Mesenchymal stem cell (in vitro differentiated cells and primary cell): ENCODE measurements at regions not wholly inside any gene's neighbourhood (a gene's known extent, or its start where the extent isn't known, plus 50 kb on each side); places are given as distances from the start of the nearest gene placed in this dataset.
A peak's percentile ranks its signal among the peaks of the same experiment; 100 is the strongest.

ENCODE experiments used
- DNase-seq: peaks from one replicate; pipeline ENCODE4 v3.0.0-alpha.2; 2013
- H2AFZ ChIP-seq: one replicate; pipeline ENCODE4 v1.6.1; 2013; ENCODE audit warnings: low read depth, mild to moderate bottlenecking, control low read depth, inconsistent platforms, low read length, moderate library complexity
- H2AK5ac ChIP-seq: 2 replicates; pipeline ENCODE4 v1.6.1; 2013; ENCODE audit warnings: low read length, moderate library complexity, mild to moderate bottlenecking, inconsistent platforms; ENCODE audit not compliant: severe bottlenecking
- H2BK120ac ChIP-seq: one replicate; pipeline ENCODE4 v1.6.1; 2013; ENCODE audit warnings: low read depth, mild to moderate bottlenecking, inconsistent platforms, low read length, moderate library complexity
- H2BK12ac ChIP-seq, 2 experiments: one replicate each; pipeline ENCODE4 v1.6.1; 2013; ENCODE audit warnings: inconsistent platforms in 2 of 2, low read length in 2 of 2, mild to moderate bottlenecking in 2 of 2, moderate library complexity in 2 of 2, control low read depth in 1 of 2
- H2BK15ac ChIP-seq: one replicate; pipeline ENCODE4 v1.6.1; 2013; ENCODE audit warnings: mild to moderate bottlenecking, low read depth, inconsistent platforms; ENCODE audit not compliant: poor library complexity, severe bottlenecking
- H2BK5ac ChIP-seq: 2 replicates; pipeline ENCODE4 v1.6.1; 2013; ENCODE audit warnings: low read depth, mild to moderate bottlenecking, low read length, control low read depth, inconsistent platforms; ENCODE audit not compliant: poor library complexity, severe bottlenecking
- H3K14ac ChIP-seq, 2 experiments: one replicate each; pipeline ENCODE4 v1.6.1; 2013; ENCODE audit warnings: inconsistent platforms in 2 of 2, low read length in 2 of 2, control low read depth in 1 of 2, mild to moderate bottlenecking in 1 of 2, moderate library complexity in 1 of 2
- H3K18ac ChIP-seq, 2 experiments: one replicate each; pipeline ENCODE4 v1.6.1; 2013; ENCODE audit warnings: inconsistent platforms in 2 of 2, low read length in 2 of 2, control low read depth in 1 of 2, low read depth in 1 of 2, mild to moderate bottlenecking in 1 of 2
- H3K23ac ChIP-seq, 2 experiments: one replicate each; pipeline ENCODE4 v1.6.1; 2013; ENCODE audit warnings: inconsistent platforms in 2 of 2, low read length in 2 of 2, mild to moderate bottlenecking in 2 of 2, moderate library complexity in 2 of 2, control low read depth in 1 of 2
- H3K27ac ChIP-seq: 2 replicates; pipeline ENCODE4 v1.5.1; 2013; ENCODE audit warnings: mild to moderate bottlenecking, moderate library complexity, low read length, control low read depth, inconsistent platforms; ENCODE audit not compliant: poor library complexity, severe bottlenecking
- H3K27me3 ChIP-seq, 2 experiments: 2 replicates each; pipeline versions ENCODE4 v1.6.1 to v1.7.0; 2013; ENCODE audit warnings: low read length in 2 of 2, mild to moderate bottlenecking in 2 of 2, moderate library complexity in 2 of 2, control low read depth in 1 of 2, inconsistent platforms in 1 of 2; ENCODE audit not compliant: control insufficient read depth in 1 of 2, insufficient read depth in 1 of 2
- H3K36me3 ChIP-seq, 2 experiments: 2 replicates each; pipeline versions ENCODE4 v1.6.1 to v1.7.0; 2013; ENCODE audit warnings: low read length in 2 of 2, control low read depth in 1 of 2, inconsistent platforms in 1 of 2, low read depth in 1 of 2, mild to moderate bottlenecking in 1 of 2; ENCODE audit not compliant: insufficient read depth in 2 of 2, control insufficient read depth in 1 of 2
- H3K4ac ChIP-seq, 2 experiments: one replicate each; pipeline ENCODE4 v1.6.1; 2013; ENCODE audit warnings: inconsistent platforms in 2 of 2, low read length in 2 of 2, mild to moderate bottlenecking in 2 of 2, moderate library complexity in 2 of 2, control low read depth in 1 of 2, low read depth in 1 of 2
- H3K4me1 ChIP-seq: 2 replicates; pipeline ENCODE4 v1.6.1; 2013; ENCODE audit warnings: low read depth, low read length, control low read depth; ENCODE audit not compliant: control insufficient read depth, insufficient read depth
- H3K4me2 ChIP-seq: 2 replicates; pipeline ENCODE4 v1.6.1; 2013; ENCODE audit warnings: low read length, mild to moderate bottlenecking, inconsistent platforms; ENCODE audit not compliant: poor library complexity, severe bottlenecking
- H3K4me3 ChIP-seq, 2 experiments: 2 replicates each; pipeline versions ENCODE4 v1.5.1 to v1.7.0; 2013; ENCODE audit warnings: low read length in 2 of 2, mild to moderate bottlenecking in 2 of 2, control low read depth in 1 of 2, low read depth in 1 of 2; ENCODE audit not compliant: insufficient read depth in 1 of 2
- H3K79me1 ChIP-seq: replicated peaks from 2 replicates; pipeline ENCODE4 v1.6.1; 2013; ENCODE audit warnings: mild to moderate bottlenecking, control low read depth, low read length, inconsistent platforms; ENCODE audit not compliant: poor library complexity, severe bottlenecking
- H3K9ac ChIP-seq: 2 replicates; pipeline ENCODE4 v1.7.0; 2013; ENCODE audit warnings: mild to moderate bottlenecking, low read length, moderate library complexity
- H3K9me3 ChIP-seq: 2 replicates; pipeline ENCODE4 v1.7.0; 2013; ENCODE audit warnings: mild to moderate bottlenecking, low read length; ENCODE audit not compliant: control insufficient read depth
- H4K8ac ChIP-seq: one replicate; pipeline ENCODE4 v1.6.1; 2013; ENCODE audit warnings: inconsistent platforms, mild to moderate bottlenecking, low read length, moderate library complexity
- H4K91ac ChIP-seq: one replicate; pipeline ENCODE4 v1.6.1; 2013; ENCODE audit warnings: mild to moderate bottlenecking, low read length, inconsistent platforms
- WGBS: methylation state at CpG from one replicate; pipeline ENCODE4 v1.1.7; 2013; ENCODE audit warnings: mixed read lengths; 5-methylcytosine and 5-hydroxymethylcytosine counted together

DNA sequence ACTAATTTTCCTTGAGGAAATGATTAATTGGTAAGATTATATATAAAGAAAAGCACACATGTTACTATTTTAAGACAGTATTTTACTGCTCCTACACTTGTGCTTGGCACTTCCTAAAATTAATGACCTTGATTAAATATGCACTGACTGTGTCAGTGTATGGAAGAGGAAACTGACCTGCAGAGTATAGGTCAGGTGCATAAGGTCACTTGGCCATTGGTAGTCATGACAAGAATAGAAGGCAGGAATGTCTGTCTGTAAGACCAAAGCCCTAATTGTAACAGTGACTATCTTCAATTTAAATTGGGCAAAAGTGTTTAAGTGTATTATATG is 128.0 kb upstream of the KCNK2 start:
- H2BK12ac ChIP-seq = no peak overlapping the region

DNA sequence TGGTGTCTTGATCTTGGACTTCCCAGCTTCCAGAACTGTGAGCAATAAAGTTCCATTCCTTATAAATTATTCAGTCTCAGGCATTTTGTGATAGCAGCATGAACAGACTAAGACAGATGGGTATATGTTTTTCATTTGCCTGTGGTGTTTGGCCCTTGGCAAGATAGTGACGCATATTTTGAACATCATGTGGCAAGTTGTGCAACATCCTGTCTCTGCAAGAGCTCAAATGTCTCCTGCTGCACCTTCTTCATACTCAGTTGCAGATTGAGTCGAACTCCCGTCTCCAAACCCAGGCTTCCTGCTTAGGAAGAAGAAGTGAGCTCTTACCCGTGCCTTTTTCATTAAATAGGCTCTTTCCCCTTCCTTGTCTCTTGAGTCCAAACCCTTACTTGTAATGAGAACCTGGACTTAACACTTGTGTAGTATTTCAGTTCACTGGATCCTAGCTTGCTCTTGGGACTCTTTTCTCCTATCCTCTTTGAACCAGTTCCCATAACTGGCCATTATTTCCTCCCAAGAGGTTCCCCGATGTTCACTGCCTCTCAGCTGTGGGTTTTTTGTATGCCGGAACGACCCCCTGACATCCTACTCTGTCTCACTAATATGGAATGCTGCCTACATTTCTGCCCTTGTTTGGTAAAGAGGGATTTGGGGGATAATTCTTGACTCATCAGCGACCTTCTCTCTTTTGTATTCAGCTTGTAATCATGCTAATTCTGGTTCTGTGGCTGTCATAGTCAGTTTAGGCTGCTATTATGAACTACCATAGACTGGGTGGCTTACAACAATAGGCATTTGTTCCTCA is 125.0 kb upstream of the KCNK2 start:
- H3K4me1 ChIP-seq = peaks cover 1% of the 10 kb centered on the region
- H3K4ac ChIP-seq = peak overlapping the region; percentile 49 to 89

More for the DNA sequence above, 128.0 kb upstream of the KCNK2 start:
- no peaks in the 10 kb centered on the region for H3K79me1 ChIP-seq
- no peak for DNase-seq
- H3K9me3 ChIP-seq = peaks cover 6% of the 10 kb centered on the region
- H3K14ac ChIP-seq = no peak overlapping the region
- H3K4me2 ChIP-seq = no peak overlapping the region
- H3K27ac ChIP-seq = no peak overlapping the region
- H3K4me3 ChIP-seq = no peak overlapping the region
- H4K8ac ChIP-seq = no peak overlapping the region
- no peak overlapping the region for H2BK120ac ChIP-seq
- H3K36me3 ChIP-seq = no peaks in the 10 kb centered on the region
- no peak overlapping the region for H3K23ac ChIP-seq
- H2AFZ ChIP-seq = no peak overlapping the region
- H3K9ac ChIP-seq = no peak overlapping the region
- H2BK15ac ChIP-seq = no peak overlapping the region
- peaks cover 1% of the 10 kb centered on the region for H3K4me1 ChIP-seq
- H3K4ac ChIP-seq = no peak overlapping the region
- no peak overlapping the region for H3K18ac ChIP-seq
- no peak overlapping the region for H2BK5ac ChIP-seq
- no peak overlapping the region for H4K91ac ChIP-seq
- H2AK5ac ChIP-seq = no peak overlapping the region
- H3K27me3 ChIP-seq = no peaks in the 10 kb centered on the region

DNA sequence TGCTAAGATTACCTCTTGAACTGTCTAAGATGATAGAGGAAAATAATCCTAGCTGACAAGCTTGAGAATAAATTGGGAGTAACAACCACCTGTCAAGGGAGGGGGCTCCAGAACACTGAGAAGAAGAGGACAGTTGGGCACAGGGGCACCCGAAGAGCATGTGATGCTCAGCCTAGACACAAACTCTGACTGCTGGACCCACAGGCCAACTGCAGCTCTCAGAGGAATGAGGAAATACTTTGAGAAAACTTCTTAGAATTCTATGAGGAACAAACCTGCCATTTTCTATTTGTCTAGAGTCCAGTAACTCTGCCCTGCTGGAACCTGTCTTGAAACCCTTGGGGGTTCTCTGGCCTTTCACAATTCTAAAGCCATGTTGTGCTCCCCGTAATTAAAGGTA is 124.1 kb upstream of the KCNK2 start:
- peak overlapping the region; percentile 47 to 76 for H3K4ac ChIP-seq
- H3K79me1 ChIP-seq = no peaks in the 10 kb centered on the region
- no peak for DNase-seq
- H2BK120ac ChIP-seq = no peak overlapping the region
- peak overlapping the region; percentile 91 for H3K9ac ChIP-seq
- peak overlapping the region; percentile 64 for H4K91ac ChIP-seq
- no peaks in the 10 kb centered on the region for H3K27me3 ChIP-seq
- no peak overlapping the region for H3K27ac ChIP-seq
- no peak overlapping the region for H2BK15ac ChIP-seq
- WGBS = 100% methylated on average over 1 of the region's 2 CpGs
- no peak overlapping the region for H3K23ac ChIP-seq
- no peak overlapping the region for H3K14ac ChIP-seq
- no peaks in the 10 kb centered on the region for H3K36me3 ChIP-seq
- peak overlapping the region; percentile 51 to 80 for H2BK12ac ChIP-seq
- H3K4me3 ChIP-seq = peak overlapping the region in 1 of 2 experiments; percentile 53
- H2AK5ac ChIP-seq = no peak overlapping the region
- no peak overlapping the region for H3K4me2 ChIP-seq
- H2BK5ac ChIP-seq = peak overlapping the region; percentile 10
- H4K8ac ChIP-seq = peak overlapping the region; percentile 91
- H2AFZ ChIP-seq = no peak overlapping the region
- H3K18ac ChIP-seq = peak overlapping the region; percentile 45 to 61
- H3K4me1 ChIP-seq = peaks cover 1% of the 10 kb centered on the region
- peaks cover 15% of the 10 kb centered on the region for H3K9me3 ChIP-seq

More for the DNA sequence above, 125.0 kb upstream of the KCNK2 start:
- H3K79me1 ChIP-seq = no peaks in the 10 kb centered on the region
- H2BK15ac ChIP-seq = no peak overlapping the region
- no peaks in the 10 kb centered on the region for H3K27me3 ChIP-seq
- H3K23ac ChIP-seq = no peak overlapping the region
- H2BK5ac ChIP-seq = no peak overlapping the region
- no peak overlapping the region for H3K4me2 ChIP-seq
- H3K4me3 ChIP-seq = peak overlapping the region in 1 of 2 experiments; percentile 53
- H4K8ac ChIP-seq = peak overlapping the region; percentile 57
- no peak overlapping the region for H2AK5ac ChIP-seq
- H2BK120ac ChIP-seq = peak overlapping the region; percentile 81
- H3K18ac ChIP-seq = peak overlapping the region; percentile 61 to 84
- no peak overlapping the region for H2AFZ ChIP-seq
- peak; percentile 96 for DNase-seq
- H3K9ac ChIP-seq = peak overlapping the region; percentile 91
- peak overlapping the region; percentile 6 to 26 for H2BK12ac ChIP-seq
- peaks cover 15% of the 10 kb centered on the region for H3K9me3 ChIP-seq
- 12% methylated on average over 8 of the region's 8 CpGs for WGBS
- H3K27ac ChIP-seq = peak overlapping the region; percentile 42
- H3K36me3 ChIP-seq = no peaks in the 10 kb centered on the region
- H3K14ac ChIP-seq = no peak overlapping the region
- peak overlapping the region; percentile 19 for H4K91ac ChIP-seq

DNA sequence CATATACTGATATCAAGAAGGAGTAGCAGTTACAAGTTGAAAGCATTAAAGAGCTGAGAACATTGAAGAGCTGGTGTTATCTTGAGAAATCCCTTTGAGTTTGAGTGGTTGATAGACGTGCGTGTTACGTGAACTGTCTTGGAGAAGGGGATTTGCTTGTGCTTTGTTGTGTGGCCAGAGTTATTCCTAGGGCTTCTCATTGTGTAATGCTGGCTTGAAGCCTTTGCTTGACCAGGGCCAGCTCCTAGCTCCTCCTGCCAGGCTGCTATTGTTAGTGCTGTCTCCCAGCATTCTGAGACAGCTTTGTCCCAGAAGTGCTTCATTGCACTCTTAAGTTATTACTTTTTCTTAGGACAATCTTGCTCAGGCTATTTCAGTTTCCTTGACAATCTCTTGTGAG is 116.2 kb upstream of the KCNK2 start:
- 95% methylated on average over 3 of the region's 3 CpGs for WGBS
- no peak overlapping the region for H3K23ac ChIP-seq
- peak overlapping the region in 1 of 2 experiments; percentile 54 for H3K4me3 ChIP-seq
- no peaks in the 10 kb centered on the region for H3K36me3 ChIP-seq
- DNase-seq = no peak
- no peak overlapping the region for H2BK5ac ChIP-seq
- peak overlapping the region; percentile 54 to 58 for H3K4ac ChIP-seq
- H3K27me3 ChIP-seq = no peaks in the 10 kb centered on the region
- H4K91ac ChIP-seq = no peak overlapping the region
- no peak overlapping the region for H2BK15ac ChIP-seq
- H3K9me3 ChIP-seq = peaks cover 2% of the 10 kb centered on the region
- H3K9ac ChIP-seq = no peak overlapping the region
- H3K4me2 ChIP-seq = no peak overlapping the region
- no peak overlapping the region for H3K14ac ChIP-seq
- no peak overlapping the region for H2BK120ac ChIP-seq
- H2BK12ac ChIP-seq = no peak overlapping the region
- no peak overlapping the region for H4K8ac ChIP-seq
- H2AFZ ChIP-seq = no peak overlapping the region
- H3K27ac ChIP-seq = no peak overlapping the region
- no peaks in the 10 kb centered on the region for H3K4me1 ChIP-seq
- H2AK5ac ChIP-seq = no peak overlapping the region
- H3K79me1 ChIP-seq = no peaks in the 10 kb centered on the region
- peak overlapping the region in 1 of 2 experiments; percentile 60 for H3K18ac ChIP-seq
